ENCODE measurements at regions not wholly inside any gene's neighbourhood (a gene's known extent, or its start where the extent isn't known, plus 50 kb on each side); places are given as distances from the start of the nearest gene placed in this dataset.

DNA sequence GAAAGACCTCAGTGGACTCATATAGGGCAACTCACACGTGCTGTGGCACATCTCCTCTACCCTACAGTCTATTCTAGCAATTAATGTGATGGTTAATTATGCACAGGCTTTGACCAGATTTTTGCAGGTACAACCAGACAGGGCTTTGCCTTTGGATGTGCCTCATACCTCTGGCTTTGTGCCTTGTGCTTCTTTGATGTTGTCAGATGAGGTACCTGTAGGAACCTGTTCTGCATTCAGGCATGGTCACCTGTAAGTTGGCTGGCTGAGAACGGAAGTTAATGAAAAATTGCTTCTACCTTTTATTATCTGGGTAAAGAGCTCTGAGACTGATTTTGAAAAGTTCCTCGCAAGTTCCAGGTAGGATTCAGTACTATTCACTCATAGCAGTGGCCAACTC lies 462.9 kb upstream of the ZFHX3 start:
- no peak overlapping the region for H3K27ac Mint-ChIP-seq
- peaks cover 9% of the 10 kb centered on the region for H3K4me1 Mint-ChIP-seq (ENCODE audit: unreplicated experiment)
- H3K9me3 Mint-ChIP-seq = no peaks in the 10 kb centered on the region
- no peak overlapping the region for H3K4me3 Mint-ChIP-seq
- peaks cover 9% of the 10 kb centered on the region for H3K27me3 Mint-ChIP-seq
- TF ChIP-seq, protein P1, sequence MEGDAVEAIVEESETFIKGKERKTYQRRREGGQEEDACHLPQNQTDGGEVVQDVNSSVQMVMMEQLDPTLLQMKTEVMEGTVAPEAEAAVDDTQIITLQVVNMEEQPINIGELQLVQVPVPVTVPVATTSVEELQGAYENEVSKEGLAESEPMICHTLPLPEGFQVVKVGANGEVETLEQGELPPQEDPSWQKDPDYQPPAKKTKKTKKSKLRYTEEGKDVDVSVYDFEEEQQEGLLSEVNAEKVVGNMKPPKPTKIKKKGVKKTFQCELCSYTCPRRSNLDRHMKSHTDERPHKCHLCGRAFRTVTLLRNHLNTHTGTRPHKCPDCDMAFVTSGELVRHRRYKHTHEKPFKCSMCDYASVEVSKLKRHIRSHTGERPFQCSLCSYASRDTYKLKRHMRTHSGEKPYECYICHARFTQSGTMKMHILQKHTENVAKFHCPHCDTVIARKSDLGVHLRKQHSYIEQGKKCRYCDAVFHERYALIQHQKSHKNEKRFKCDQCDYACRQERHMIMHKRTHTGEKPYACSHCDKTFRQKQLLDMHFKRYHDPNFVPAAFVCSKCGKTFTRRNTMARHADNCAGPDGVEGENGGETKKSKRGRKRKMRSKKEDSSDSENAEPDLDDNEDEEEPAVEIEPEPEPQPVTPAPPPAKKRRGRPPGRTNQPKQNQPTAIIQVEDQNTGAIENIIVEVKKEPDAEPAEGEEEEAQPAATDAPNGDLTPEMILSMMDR (conservative IDR thresholded peaks at IDR 0.05) = no peak
- no peak for DNase-seq (ENCODE audit: extremely low spot score, unreplicated experiment)
- no peaks in the 10 kb centered on the region for H3K36me3 Mint-ChIP-seq

DNA sequence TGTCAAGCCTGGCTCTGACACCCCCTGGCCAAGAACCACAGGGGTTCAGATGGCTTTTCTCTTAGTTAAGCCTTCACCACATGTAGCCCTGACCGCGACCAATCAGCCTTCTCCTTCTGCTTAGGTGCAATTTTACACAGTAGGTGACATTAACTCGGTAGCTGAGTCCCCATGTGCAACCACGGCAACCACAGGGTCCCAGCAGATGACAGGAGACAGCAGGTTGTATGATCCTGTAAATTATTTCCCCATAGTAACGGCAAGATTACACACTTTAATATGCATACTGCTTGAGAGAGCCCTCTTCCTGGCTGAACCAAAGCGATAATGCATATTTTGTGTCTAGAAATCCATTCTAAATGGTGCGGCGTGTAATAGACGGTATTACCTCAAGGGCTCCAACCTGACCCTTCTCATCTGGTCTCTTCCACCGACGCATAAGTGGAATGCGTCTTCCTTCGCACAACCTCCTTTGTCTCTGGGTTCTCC lies 458.7 kb upstream of the ZFHX3 start:
- TF ChIP-seq, protein P1 (conservative IDR thresholded peaks at IDR 0.05) = no peak
- Mint-ChIP-seq H3K4me3 (no peak overlapping the region), H3K9me3 (no peaks in the 10 kb centered on the region), H3K27ac (no peak overlapping the region), H3K4me1 (ENCODE audit: unreplicated experiment) (peaks cover 15% of the 10 kb centered on the region), H3K36me3 (no peaks in the 10 kb centered on the region), H3K27me3 (peaks cover 12% of the 10 kb centered on the region)
- DNase-seq (ENCODE audit: extremely low spot score, unreplicated experiment) = no peak

DNA sequence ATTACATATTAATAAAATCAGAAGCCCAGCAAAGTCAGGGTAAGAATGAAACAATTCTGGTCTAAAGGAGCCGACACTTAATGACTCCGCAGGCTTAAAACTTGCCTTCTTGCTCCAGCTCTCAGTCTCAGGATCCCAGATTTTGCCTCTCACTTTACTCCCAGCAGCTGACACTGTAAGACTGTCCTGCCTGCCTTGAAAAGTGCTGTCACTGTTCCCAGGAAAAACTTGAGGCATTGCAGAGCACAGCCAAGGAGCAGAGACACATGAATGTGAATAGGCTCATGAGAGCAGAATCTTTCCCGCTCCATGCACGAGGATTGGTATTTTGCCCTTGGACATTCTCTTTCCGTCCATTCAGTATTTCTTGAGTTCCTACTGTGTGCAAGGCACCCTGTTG lies 457.6 kb upstream of the ZFHX3 start:
- peaks cover 12% of the 10 kb centered on the region for H3K27me3 Mint-ChIP-seq
- H3K27ac Mint-ChIP-seq = no peak overlapping the region
- TF ChIP-seq, protein P1 (conservative IDR thresholded peaks at IDR 0.05) = no peak
- no peaks in the 10 kb centered on the region for H3K9me3 Mint-ChIP-seq
- H3K4me1 Mint-ChIP-seq (ENCODE audit: unreplicated experiment) = peaks cover 15% of the 10 kb centered on the region
- DNase-seq (ENCODE audit: extremely low spot score, unreplicated experiment) = no peak
- no peak overlapping the region for H3K4me3 Mint-ChIP-seq
- H3K36me3 Mint-ChIP-seq = no peaks in the 10 kb centered on the region

DNA sequence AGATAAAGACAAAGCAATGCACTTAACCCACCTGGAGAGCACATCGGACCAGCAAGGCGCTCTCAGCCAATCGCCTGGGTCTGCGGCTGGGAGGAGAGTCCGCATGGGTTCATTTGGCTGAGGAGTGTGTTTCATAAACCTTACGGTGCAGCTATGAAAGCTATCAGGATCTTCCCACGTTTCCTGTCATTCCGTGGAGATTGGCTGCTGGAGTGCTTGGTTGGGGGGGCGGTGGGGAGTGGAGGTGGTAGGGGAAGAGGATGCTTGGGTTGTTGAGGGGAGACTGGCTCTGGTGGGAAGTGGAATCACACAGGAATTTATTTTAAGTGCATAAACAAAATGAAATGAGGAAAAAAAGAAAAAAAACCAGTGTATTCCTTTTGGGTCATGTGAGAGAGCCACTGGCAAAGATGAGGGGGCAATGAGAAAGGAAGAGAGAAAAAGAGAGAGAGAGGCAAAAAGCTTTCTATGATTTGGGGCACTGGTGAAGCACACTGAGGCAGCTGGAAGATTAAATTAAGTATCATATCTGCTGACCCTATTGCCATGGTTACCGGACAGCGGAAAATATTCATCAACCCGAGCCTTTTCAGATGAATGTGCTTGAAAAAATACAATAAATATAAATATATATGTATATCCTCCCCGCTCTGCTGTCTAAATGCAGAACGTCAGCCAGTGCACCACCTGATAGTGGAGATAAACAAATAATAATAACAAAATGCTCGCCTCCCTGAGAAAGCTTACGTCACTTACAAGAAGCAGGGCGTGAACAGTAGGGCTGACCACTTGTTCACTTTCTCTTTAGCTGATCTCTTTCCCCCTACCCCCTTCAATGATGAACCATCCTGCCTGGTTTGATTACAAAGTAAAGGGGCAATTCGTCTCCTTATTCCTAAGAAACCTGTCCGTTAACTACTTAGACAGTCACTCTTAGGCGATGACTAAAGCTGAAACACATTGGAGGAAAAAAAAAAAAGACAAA lies 457.0 kb upstream of the ZFHX3 start:
- DNase-seq (ENCODE audit: extremely low spot score, unreplicated experiment) = no peak
- peaks cover 12% of the 10 kb centered on the region for H3K27me3 Mint-ChIP-seq
- H3K27ac Mint-ChIP-seq = no peak overlapping the region
- TF ChIP-seq, protein P1 (conservative IDR thresholded peaks at IDR 0.05) = no peak
- peaks cover 15% of the 10 kb centered on the region for H3K4me1 Mint-ChIP-seq (ENCODE audit: unreplicated experiment)
- no peaks in the 10 kb centered on the region for H3K36me3 Mint-ChIP-seq
- H3K4me3 Mint-ChIP-seq = no peak overlapping the region
- H3K9me3 Mint-ChIP-seq = no peaks in the 10 kb centered on the region

DNA sequence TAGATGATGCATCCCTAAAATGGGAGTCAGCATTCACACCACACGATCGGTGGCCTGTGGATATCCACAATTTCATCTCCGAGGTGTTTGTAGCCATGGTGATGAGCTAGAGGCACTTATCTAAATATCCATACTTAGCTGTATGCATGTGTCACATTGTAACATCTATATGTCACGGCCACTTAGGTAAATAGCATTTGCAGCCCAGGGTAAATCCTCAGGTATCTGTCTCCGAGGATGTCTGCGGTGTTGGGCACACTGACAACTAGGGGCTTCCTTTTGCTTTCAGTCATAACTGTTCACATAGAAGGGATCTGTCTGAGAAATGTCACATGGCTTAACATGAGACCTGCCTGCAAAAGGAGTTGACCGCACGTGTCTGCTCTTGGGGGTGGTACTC lies 455.2 kb upstream of the ZFHX3 start:
- H3K27ac Mint-ChIP-seq = no peak overlapping the region
- H3K4me3 Mint-ChIP-seq = no peak overlapping the region
- H3K27me3 Mint-ChIP-seq = peaks cover 12% of the 10 kb centered on the region
- TF ChIP-seq, protein P1 (conservative IDR thresholded peaks at IDR 0.05) = no peak
- DNase-seq (ENCODE audit: extremely low spot score, unreplicated experiment) = no peak
- no peaks in the 10 kb centered on the region for H3K36me3 Mint-ChIP-seq
- no peaks in the 10 kb centered on the region for H3K9me3 Mint-ChIP-seq
- H3K4me1 Mint-ChIP-seq (ENCODE audit: unreplicated experiment) = peaks cover 15% of the 10 kb centered on the region
